Breast epithelium (tissue), 4 donors: ENCODE measurements at regions not wholly inside any gene's neighbourhood (a gene's known extent, or its start where the extent isn't known, plus 50 kb on each side); places are given as distances from the start of the nearest gene placed in this dataset.

Experiments
- DNase-seq, 2 donors: peaks; one replicate each; pipeline ENCODE4 v3.0.0-alpha.2; 2019; ENCODE audit warnings: low spot score in 2 of 2
- H3K27ac ChIP-seq, 2 donors: fragments of 200-600 bp; sonication (generic) in 1 of 2; one replicate each; pipeline ENCODE4 v1.5.1; 2016 to 2019; ENCODE audit warnings: mild to moderate bottlenecking in 1 of 2
- H3K27me3 ChIP-seq, 2 donors: fragments of 200-600 bp; sonication (generic) in 1 of 2; one replicate each; pipeline versions ENCODE4 v1.5.1 to v1.6.0; 2017 to 2019; ENCODE audit warnings: control low read depth in 1 of 2, mild to moderate bottlenecking in 1 of 2
- H3K36me3 ChIP-seq: fragments of 200-600 bp; one replicate; pipeline ENCODE4 v1.5.1; 2019
- H3K4me1 ChIP-seq, 2 donors: fragments of 200-600 bp; sonication (generic); one replicate each; pipeline ENCODE4 v1.5.1; 2016 to 2019; ENCODE audit warnings: control low read depth in 1 of 2
- H3K4me3 ChIP-seq, 3 donors: fragments of 200-600 bp; sonication (generic); 1 replicate in 2 of 3; 2 replicates in 1 of 3; pipeline ENCODE4 v1.5.1; 2016 to 2019; ENCODE audit warnings: mild to moderate bottlenecking in 3 of 3, moderate library complexity in 2 of 3
- H3K9me3 ChIP-seq, 2 donors: fragments of 200-600 bp; sonication (generic) in 1 of 2; one replicate each; pipeline ENCODE4 v1.5.1; 2016 to 2019; ENCODE audit warnings: control low read depth in 1 of 2
- CTCF ChIP-seq, 3 donors: fragments of 450-650 bp; IDR thresholded peaks; one replicate each; pipeline ENCODE4 v1.5.1; 2016 to 2017; ENCODE audit warnings: antibody characterized with exemption in 3 of 3, mild to moderate bottlenecking in 3 of 3, moderate library complexity in 3 of 3
- POLR2A ChIP-seq: fragments of 450-650 bp; IDR thresholded peaks from one replicate; pipeline ENCODE4 v1.6.1; 2016; ENCODE audit warnings: antibody characterized with exemption, mild to moderate bottlenecking, moderate library complexity
- POLR2AphosphoS5 ChIP-seq, 3 donors: sonication (generic); formaldehyde crosslinking; IDR thresholded peaks; one replicate each; pipeline ENCODE4 v1.6.1; 2017; ENCODE audit warnings: antibody characterized with exemption in 3 of 3
- intact Hi-C: fragments of 100-400 bp; cut with DNase I; formaldehyde crosslinking; loops from one replicate; pipeline ENCODE4 v1.15.1; 2023; ENCODE audit warnings: low total_unique reads

GRCh38 chr1:118252624-118253023 lies 67.6 kb upstream of the SPAG17 start:
- no peak for DNase-seq

DNA sequence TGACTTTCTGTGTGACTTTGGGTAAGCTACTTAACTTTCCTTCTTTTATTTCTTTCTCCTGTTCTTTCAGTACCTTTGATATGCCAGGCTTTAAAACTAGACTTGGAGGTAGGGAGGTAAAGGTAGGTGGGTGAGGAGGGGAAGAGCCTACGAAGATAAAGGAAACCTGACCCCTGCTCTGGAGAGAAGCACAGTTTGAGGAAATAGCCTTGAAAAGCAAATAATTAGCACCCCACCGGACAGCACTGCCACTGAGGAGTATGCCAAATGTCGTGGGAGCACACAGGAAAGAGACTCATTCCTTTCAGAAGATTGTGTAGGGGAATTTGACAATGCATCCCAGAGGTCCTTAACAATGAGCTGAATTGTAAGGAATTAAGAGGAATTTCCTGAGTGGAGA lies 65.2 kb upstream of the SPAG17 start:
- H3K9me3 ChIP-seq: no peaks in the 10 kb centered on the region
- no peaks in the 10 kb centered on the region for H3K4me1 ChIP-seq
- no peaks in the 10 kb centered on the region for H3K27me3 ChIP-seq
- H3K4me3 ChIP-seq: no peak overlapping the region
- no peaks in the 10 kb centered on the region for H3K36me3 ChIP-seq
- intact Hi-C loops: no loop called here
- DNase-seq: no peak
- no peak for TF ChIP-seq CTCF (IDR thresholded peaks at IDR 0.05)
- TF ChIP-seq POLR2AphosphoS5 (IDR thresholded peaks at IDR 0.05): no peak
- TF ChIP-seq POLR2A: no peak
- H3K27ac ChIP-seq: no peak overlapping the region

More at GRCh38 chr1:118252624-118253023, 67.6 kb upstream of the SPAG17 start:
- Histone ChIP-seq H3K36me3 (no peaks in the 10 kb centered on the region), H3K9me3 (no peaks in the 10 kb centered on the region), H3K27me3 (no peaks in the 10 kb centered on the region), H3K4me1 (no peaks in the 10 kb centered on the region), H3K27ac (no peak overlapping the region), H3K4me3 (no peak overlapping the region)
- TF ChIP-seq CTCF (IDR thresholded peaks at IDR 0.05) (no peak), POLR2AphosphoS5 (IDR thresholded peaks at IDR 0.05) (no peak), POLR2A (no peak)
- intact Hi-C loops: no loop called here

DNA sequence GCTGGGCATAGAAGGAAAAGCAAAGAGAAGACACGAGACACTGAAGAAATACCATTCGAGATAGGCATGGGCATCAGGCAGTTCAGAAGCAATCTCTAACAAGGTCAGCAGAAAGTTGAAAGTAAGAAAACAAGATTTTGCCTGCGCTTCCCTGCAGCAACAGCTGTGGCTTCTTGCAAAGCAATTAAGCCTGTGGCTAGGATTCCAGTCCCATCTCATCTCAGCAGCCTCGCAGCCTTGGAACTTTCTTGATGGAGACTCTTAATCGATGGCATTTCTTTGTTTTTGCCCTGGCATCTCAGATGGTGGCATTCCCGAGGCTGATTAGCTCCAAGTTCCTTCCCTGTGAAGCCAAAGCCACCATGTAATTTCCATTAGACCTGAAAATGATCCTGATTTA lies 64.6 kb upstream of the SPAG17 start:
- Histone ChIP-seq H3K36me3 (no peaks in the 10 kb centered on the region), H3K27me3 (no peaks in the 10 kb centered on the region), H3K9me3 (no peaks in the 10 kb centered on the region), H3K27ac (no peak overlapping the region), H3K4me1 (no peaks in the 10 kb centered on the region), H3K4me3 (no peak overlapping the region)
- TF ChIP-seq CTCF (IDR thresholded peaks at IDR 0.05): no peak
- TF ChIP-seq POLR2AphosphoS5 (IDR thresholded peaks at IDR 0.05): no peak
- no peak for TF ChIP-seq POLR2A
- intact Hi-C loops: no loop called here
- DNase-seq: no peak

DNA sequence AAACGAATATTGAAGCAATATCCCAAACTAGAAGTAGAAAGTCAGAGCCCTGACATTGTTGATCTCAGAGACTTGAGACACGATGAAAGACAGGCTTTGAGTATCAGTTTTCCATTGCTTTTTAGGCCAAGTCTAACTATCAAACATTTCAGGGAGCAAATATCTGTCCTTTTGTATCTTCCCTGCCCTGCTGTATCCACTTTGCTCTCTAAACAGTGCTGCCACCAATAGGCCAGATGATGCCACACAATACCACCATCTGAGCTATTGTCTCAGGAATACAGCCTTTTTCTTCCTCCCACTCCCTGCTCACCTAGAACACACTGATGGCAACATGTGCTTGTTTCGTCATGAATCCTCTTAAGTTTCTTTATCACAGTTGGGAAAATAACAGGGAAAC lies 62.6 kb upstream of the SPAG17 start:
- Histone ChIP-seq H3K9me3 (no peaks in the 10 kb centered on the region), H3K4me3 (no peak overlapping the region), H3K36me3 (no peaks in the 10 kb centered on the region), H3K4me1 (no peaks in the 10 kb centered on the region), H3K27ac (no peak overlapping the region), H3K27me3 (no peaks in the 10 kb centered on the region)
- DNase-seq: no peak
- TF ChIP-seq POLR2A: no peak
- TF ChIP-seq POLR2AphosphoS5 (IDR thresholded peaks at IDR 0.05): no peak
- TF ChIP-seq CTCF (IDR thresholded peaks at IDR 0.05): no peak
- intact Hi-C loops: no loop called here

DNA sequence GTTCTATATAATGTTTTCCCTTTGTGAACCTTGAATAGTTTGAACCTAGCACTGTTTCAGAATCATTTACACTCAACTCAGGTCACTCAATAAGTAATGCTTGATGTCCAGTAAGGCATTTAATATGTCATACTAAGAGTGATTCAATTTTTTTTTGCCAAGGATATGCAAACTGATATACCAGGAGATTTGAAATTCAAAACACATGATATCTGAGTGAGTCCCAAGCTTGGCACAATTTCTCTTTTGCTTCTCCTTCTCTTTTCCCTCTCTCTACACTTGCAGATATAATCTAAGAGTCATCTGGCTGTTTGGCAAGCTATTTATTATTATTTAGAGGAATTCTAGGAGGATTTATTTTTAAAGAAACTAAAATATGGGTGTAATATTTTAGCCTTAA lies 61.6 kb upstream of the SPAG17 start:
- no peak for DNase-seq
- Histone ChIP-seq H3K27ac (no peak overlapping the region), H3K27me3 (no peaks in the 10 kb centered on the region), H3K36me3 (no peaks in the 10 kb centered on the region), H3K4me3 (no peak overlapping the region), H3K4me1 (no peaks in the 10 kb centered on the region), H3K9me3 (no peaks in the 10 kb centered on the region)
- intact Hi-C loops: no loop called here
- TF ChIP-seq POLR2AphosphoS5 (IDR thresholded peaks at IDR 0.05) (no peak), CTCF (IDR thresholded peaks at IDR 0.05) (no peak), POLR2A (no peak)
